ENCODE measurements at regions not wholly inside any gene's neighbourhood (a gene's known extent, or its start where the extent isn't known, plus 50 kb on each side); places are given as distances from the start of the nearest gene placed in this dataset.

GRCh38 chr4:15286041-15286440 is 141.8 kb upstream of the C1QTNF7 start:
- Histone ChIP-seq H3K4me3 (ENCODE audit: low read length) (no peak overlapping the region), H3K9me3 (ENCODE audit: low read length) (no peaks in the 10 kb centered on the region), H3K9ac (ENCODE audit: low read length) (no peak overlapping the region), H3K27me3 (ENCODE audit: insufficient read depth, low read depth, low read length) (no peaks in the 10 kb centered on the region), H3K79me2 (replicated peaks; ENCODE audit: insufficient read depth, low read length) (no peaks in the 10 kb centered on the region), H3K4me2 (ENCODE audit: low read length) (no peak overlapping the region), H3K9me2 (ENCODE audit: insufficient read depth, low read length) (no peaks in the 10 kb centered on the region), H3K36me3 (ENCODE audit: insufficient read depth, low read length) (no peaks in the 10 kb centered on the region), H2AFZ (ENCODE audit: low read depth, low read length) (no peak overlapping the region), H3K27ac (ENCODE audit: low read length) (no peak overlapping the region), H4K20me1 (ENCODE audit: insufficient read depth) (no peaks in the 10 kb centered on the region), H3F3A (ENCODE audit: insufficient read depth, low read length, poor library complexity, severe bottlenecking) (no peaks in the 10 kb centered on the region)
- TF ChIP-seq EZH2 (IDR thresholded peaks at IDR 0.05; ENCODE audit: borderline replicate concordance, insufficient read depth, low read length, poor library complexity, severe bottlenecking) = no peak
- TF ChIP-seq POLR2AphosphoS5 (IDR thresholded peaks at IDR 0.05) = no peak
- TF ChIP-seq TAF1 (IDR thresholded peaks at IDR 0.05; ENCODE audit: low read depth) = no peak

DNA sequence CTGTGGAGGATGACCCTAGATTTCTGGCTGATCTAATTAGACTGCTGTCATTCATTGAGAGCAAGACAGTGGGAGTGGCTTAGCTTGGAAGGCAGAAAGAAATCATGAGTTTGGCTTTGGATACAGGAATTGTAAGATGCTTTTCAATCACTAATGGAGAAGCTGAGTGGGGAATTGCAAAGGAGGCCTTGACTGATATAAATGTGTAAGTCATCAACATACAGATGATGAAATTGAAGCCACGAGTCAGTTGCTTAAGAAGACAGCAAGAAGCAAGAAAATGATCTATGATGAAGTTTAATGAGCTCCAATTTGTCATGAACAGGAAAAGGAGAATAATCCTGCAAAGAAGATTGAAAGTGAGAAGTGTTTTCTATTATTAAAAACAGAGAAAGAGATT is 136.7 kb upstream of the C1QTNF7 start:
- Histone ChIP-seq H3K27ac (ENCODE audit: low read length) (peak overlapping the region; percentile 73), H3K36me3 (ENCODE audit: insufficient read depth, low read length) (no peaks in the 10 kb centered on the region), H3K9me3 (ENCODE audit: low read length) (no peaks in the 10 kb centered on the region), H4K20me1 (ENCODE audit: insufficient read depth) (no peaks in the 10 kb centered on the region), H3K79me2 (replicated peaks; ENCODE audit: insufficient read depth, low read length) (no peaks in the 10 kb centered on the region), H3K4me2 (ENCODE audit: low read length) (peak overlapping the region; percentile 56), H2AFZ (ENCODE audit: low read depth, low read length) (no peak overlapping the region), H3F3A (ENCODE audit: insufficient read depth, low read length, poor library complexity, severe bottlenecking) (no peaks in the 10 kb centered on the region), H3K4me3 (ENCODE audit: low read length) (peak overlapping the region; percentile 40), H3K27me3 (ENCODE audit: insufficient read depth, low read depth, low read length) (no peaks in the 10 kb centered on the region), H3K9me2 (ENCODE audit: insufficient read depth, low read length) (no peaks in the 10 kb centered on the region), H3K9ac (ENCODE audit: low read length) (peak overlapping the region; percentile 41)
- no peak for TF ChIP-seq TAF1 (IDR thresholded peaks at IDR 0.05; ENCODE audit: low read depth)
- peak; percentile 85 for TF ChIP-seq EP300 (conservative IDR thresholded peaks at IDR 0.05; ENCODE audit: poor library complexity, severe bottlenecking)
- no peak for TF ChIP-seq CTCF (IDR thresholded peaks at IDR 0.05; ENCODE audit: poor library complexity, severe bottlenecking)
- TF ChIP-seq POLR2AphosphoS5 (IDR thresholded peaks at IDR 0.05) = peak; percentile 78
- TF ChIP-seq REST (IDR thresholded peaks at IDR 0.05; ENCODE audit: borderline replicate concordance) = peak; percentile 33
- no peak for TF ChIP-seq SMC3 (conservative IDR thresholded peaks at IDR 0.05; ENCODE audit: poor library complexity)

GRCh38 chr4:15293711-15294110 is 134.1 kb upstream of the C1QTNF7 start:
- Histone ChIP-seq H3F3A (ENCODE audit: insufficient read depth, low read length, poor library complexity, severe bottlenecking) (no peaks in the 10 kb centered on the region), H4K20me1 (ENCODE audit: insufficient read depth) (no peaks in the 10 kb centered on the region), H3K27ac (ENCODE audit: low read length) (no peak overlapping the region), H3K79me2 (replicated peaks; ENCODE audit: insufficient read depth, low read length) (no peaks in the 10 kb centered on the region), H3K9me2 (ENCODE audit: insufficient read depth, low read length) (no peaks in the 10 kb centered on the region), H3K27me3 (ENCODE audit: insufficient read depth, low read depth, low read length) (no peaks in the 10 kb centered on the region), H2AFZ (ENCODE audit: low read depth, low read length) (no peak overlapping the region), H3K4me3 (ENCODE audit: low read length) (no peak overlapping the region), H3K4me2 (ENCODE audit: low read length) (no peak overlapping the region), H3K9me3 (ENCODE audit: low read length) (no peaks in the 10 kb centered on the region), H3K36me3 (ENCODE audit: insufficient read depth, low read length) (no peaks in the 10 kb centered on the region), H3K9ac (ENCODE audit: low read length) (no peak overlapping the region)
- TF ChIP-seq SMC3 (conservative IDR thresholded peaks at IDR 0.05; ENCODE audit: poor library complexity) (no peak), MXI1 (conservative IDR thresholded peaks at IDR 0.05; ENCODE audit: poor library complexity, severe bottlenecking) (no peak), REST (IDR thresholded peaks at IDR 0.05; ENCODE audit: borderline replicate concordance) (no peak), RAD21 (conservative IDR thresholded peaks at IDR 0.05) (no peak), POLR2AphosphoS5 (IDR thresholded peaks at IDR 0.05) (no peak), EP300 (conservative IDR thresholded peaks at IDR 0.05; ENCODE audit: poor library complexity, severe bottlenecking) (no peak), CTCF (IDR thresholded peaks at IDR 0.05; ENCODE audit: poor library complexity, severe bottlenecking) (no peak), TAF1 (IDR thresholded peaks at IDR 0.05; ENCODE audit: low read depth) (no peak)

Data from neural cell (in vitro differentiated cells).